DND-41 (cell line): ENCODE measurements at regions not wholly inside any gene's neighbourhood (a gene's known extent, or its start where the extent isn't known, plus 50 kb on each side); places are given as distances from the start of the nearest gene placed in this dataset.

Experiments
- ATAC-seq: fragments of 200-7000 bp; cut with Tn5 transposase; 3 replicates; pipeline ENCODE4 v1.9.1; 2021; ENCODE audit warnings: low read depth; ENCODE audit not compliant: insufficient read depth
- DNase-seq: peaks from one replicate; pipeline ENCODE4 v3.0.0-alpha.2; 2020
- H2AFZ ChIP-seq: 2 replicates; pipeline ENCODE4 v1.6.0; 2012; ENCODE audit warnings: low read depth, low read length
- H3K27ac ChIP-seq: 2 replicates; pipeline ENCODE4 v1.5.1; 2012; ENCODE audit warnings: low read length, inconsistent platforms
- H3K27me3 ChIP-seq: fragments of 200-600 bp; sonication (generic); 2 replicates; pipeline ENCODE4 v1.6.0; 2012; ENCODE audit warnings: low read length, mild to moderate bottlenecking, inconsistent platforms; ENCODE audit not compliant: insufficient read depth, poor library complexity
- H3K36me3 ChIP-seq: 2 replicates; pipeline ENCODE4 v1.5.1; 2012; ENCODE audit warnings: low read length, inconsistent platforms; ENCODE audit not compliant: insufficient read depth
- H3K4me1 ChIP-seq: 2 replicates; pipeline ENCODE4 v1.5.1; 2012; ENCODE audit warnings: mild to moderate bottlenecking, low read length; ENCODE audit not compliant: insufficient read depth
- H3K4me2 ChIP-seq: 2 replicates; pipeline ENCODE4 v1.6.0; 2012; ENCODE audit warnings: mild to moderate bottlenecking, moderate library complexity, low read length, inconsistent platforms; ENCODE audit not compliant: insufficient read depth
- H3K4me3 ChIP-seq, 2 experiments: fragments of 200-600 bp in 1 of 2; shearing (Covaris generic) in 1 of 2; 2 replicates each; pipeline ENCODE4 v1.5.1; 2012 to 2016; ENCODE audit warnings: inconsistent platforms in 2 of 2, low read length in 2 of 2, mild to moderate bottlenecking in 2 of 2, low read depth in 1 of 2, moderate library complexity in 1 of 2
- H3K79me2 ChIP-seq: 2 replicates; pipeline ENCODE4 v1.6.0; 2012; ENCODE audit warnings: low read length, inconsistent platforms; ENCODE audit not compliant: insufficient read depth
- H3K9ac ChIP-seq: 2 replicates; pipeline ENCODE4 v1.6.0; 2012; ENCODE audit warnings: low read depth, mild to moderate bottlenecking, inconsistent platforms, low read length, moderate library complexity
- H3K9me3 ChIP-seq: 2 replicates; pipeline ENCODE4 v1.5.1; 2012; ENCODE audit warnings: low read length, moderate library complexity, mild to moderate bottlenecking, inconsistent platforms; ENCODE audit not compliant: insufficient read depth, severe bottlenecking
- H4K20me1 ChIP-seq: 2 replicates; pipeline ENCODE4 v1.6.0; 2012; ENCODE audit warnings: low read length; ENCODE audit not compliant: insufficient read depth
- CTCF ChIP-seq: IDR thresholded peaks from 2 replicates; pipeline ENCODE4 v1.5.1; 2012; ENCODE audit warnings: borderline replicate concordance, low read length, moderate library complexity, mild to moderate bottlenecking; ENCODE audit not compliant: poor library complexity, severe bottlenecking; ENCODE audit errors: extremely low read depth
- EZH2 ChIP-seq: IDR thresholded peaks from 3 replicates; pipeline ENCODE4 v1.6.1; 2012; ENCODE audit warnings: borderline replicate concordance, low read depth, mild to moderate bottlenecking, moderate library complexity, low read length, inconsistent platforms; ENCODE audit not compliant: severe bottlenecking

- Histone ChIP-seq H3K27me3 (no peaks in the 10 kb centered on the region), H3K4me1 (no peaks in the 10 kb centered on the region), H3K79me2 (no peaks in the 10 kb centered on the region), H2AFZ (no peak overlapping the region), H3K36me3 (no peaks in the 10 kb centered on the region), H3K27ac (no peak overlapping the region), H3K9me3 (no peaks in the 10 kb centered on the region), H3K9ac (no peak overlapping the region), H4K20me1 (no peaks in the 10 kb centered on the region), H3K4me2 (no peak overlapping the region), H3K4me3 (no peak overlapping the region)
- TF ChIP-seq EZH2: no peak
- TF ChIP-seq CTCF: no peak
- DNase-seq: no peak
- ATAC-seq: no peak
Measured at GRCh38 chr14:97850886-97851285, 1053.7 kb downstream of the VRK1 start.

- no peak for DNase-seq
- Histone ChIP-seq H3K79me2 (no peaks in the 10 kb centered on the region), H4K20me1 (no peaks in the 10 kb centered on the region), H3K36me3 (no peaks in the 10 kb centered on the region), H3K27ac (no peak overlapping the region), H3K4me2 (no peak overlapping the region), H3K27me3 (no peaks in the 10 kb centered on the region), H3K4me3 (no peak overlapping the region), H3K9me3 (no peaks in the 10 kb centered on the region), H3K9ac (no peak overlapping the region), H2AFZ (no peak overlapping the region), H3K4me1 (no peaks in the 10 kb centered on the region)
- TF ChIP-seq CTCF (no peak), EZH2 (no peak)
- no peak for ATAC-seq
Measured at GRCh38 chr14:97851428-97851995, 1054.3 kb downstream of the VRK1 start.

- H3K9me3 ChIP-seq: no peaks in the 10 kb centered on the region
- TF ChIP-seq EZH2 (no peak), CTCF (no peak)
- no peaks in the 10 kb centered on the region for H3K4me1 ChIP-seq
- H3K4me3 ChIP-seq: no peak overlapping the region
- H3K27ac ChIP-seq: no peak overlapping the region
- H3K4me2 ChIP-seq: no peak overlapping the region
- no peaks in the 10 kb centered on the region for H4K20me1 ChIP-seq
- ATAC-seq: no peak
- no peaks in the 10 kb centered on the region for H3K27me3 ChIP-seq
- H3K9ac ChIP-seq: no peak overlapping the region
- no peak for DNase-seq
- no peaks in the 10 kb centered on the region for H3K36me3 ChIP-seq
- H3K79me2 ChIP-seq: no peaks in the 10 kb centered on the region
- no peak overlapping the region for H2AFZ ChIP-seq
Measured at GRCh38 chr14:97854918-97855317, 1057.7 kb downstream of the VRK1 start.

GRCh38 chr14:97866195-97866594, 1069.0 kb downstream of the VRK1 start:
- DNase-seq (no peak), ATAC-seq (no peak)
- Histone ChIP-seq H2AFZ (no peak overlapping the region), H3K4me1 (no peaks in the 10 kb centered on the region), H3K79me2 (no peaks in the 10 kb centered on the region), H3K9ac (no peak overlapping the region), H3K9me3 (no peaks in the 10 kb centered on the region), H3K36me3 (no peaks in the 10 kb centered on the region), H3K4me3 (no peak overlapping the region), H3K27ac (no peak overlapping the region), H3K27me3 (no peaks in the 10 kb centered on the region), H4K20me1 (no peaks in the 10 kb centered on the region), H3K4me2 (no peak overlapping the region)
- TF ChIP-seq CTCF (no peak), EZH2 (no peak)
